HL-60 (cell line): ENCODE measurements at regions not wholly inside any gene's neighbourhood (a gene's known extent, or its start where the extent isn't known, plus 50 kb on each side); places are given as distances from the start of the nearest gene placed in this dataset.

Source experiments
- DNase-seq, 2 experiments: peaks; one replicate each; pipeline ENCODE4 v3.0.0-alpha.2; 2010 to 2020; ENCODE audit warnings: low read depth in 1 of 2, low spot score in 1 of 2
- H3K27ac ChIP-seq: fragments of 250-450 bp; sonication (Bioruptor Pico); replicated peaks from 2 replicates; pipeline ENCODE4 v1.5.1; 2020; ENCODE audit warnings: mild to moderate bottlenecking, moderate library complexity
- H3K27me3 ChIP-seq: fragments of 250-450 bp; sonication (Bioruptor Pico); 2 replicates; pipeline ENCODE4 v1.5.1; 2021; ENCODE audit warnings: mild to moderate bottlenecking, moderate library complexity; ENCODE audit not compliant: insufficient read depth, poor library complexity, severe bottlenecking
- H3K4me3 ChIP-seq: replicated peaks from 2 replicates; pipeline ENCODE4 v1.5.1; 2011; ENCODE audit warnings: mild to moderate bottlenecking, control low read depth, low read length; ENCODE audit not compliant: insufficient read depth
- CTCF ChIP-seq: IDR thresholded peaks from one replicate; pipeline ENCODE4 v1.5.1; 2011; ENCODE audit warnings: low read length, control low read depth, inconsistent platforms; ENCODE audit not compliant: insufficient read depth
- GABPA ChIP-seq: IDR thresholded peaks from 2 replicates; pipeline ENCODE4 v1.6.1; 2012; ENCODE audit warnings: low read depth
- POLR2AphosphoS5 ChIP-seq: IDR thresholded peaks from 2 replicates; pipeline ENCODE4 v1.6.1; 2012; ENCODE audit warnings: low read depth
- REST ChIP-seq: IDR thresholded peaks from 2 replicates; pipeline ENCODE4 v1.6.1; 2012; ENCODE audit warnings: low read depth; ENCODE audit not compliant: insufficient replicate concordance
- SPI1 ChIP-seq: IDR thresholded peaks from 2 replicates; pipeline ENCODE4 v1.6.1; 2012; ENCODE audit warnings: low read depth, mild to moderate bottlenecking, borderline replicate concordance

GRCh38 chr18:68072744-68073143 lies 556.2 kb upstream of the DSEL start:
- Histone ChIP-seq H3K27me3 (no peaks in the 10 kb centered on the region), H3K4me3 (no peak overlapping the region), H3K27ac (no peak overlapping the region)
- no peak for DNase-seq
- TF ChIP-seq POLR2AphosphoS5 (no peak), GABPA (no peak), CTCF (no peak), REST (no peak), SPI1 (no peak)

- DNase-seq, result no peak
- TF ChIP-seq SPI1, result no peak
- no peak for TF ChIP-seq REST
- TF ChIP-seq POLR2AphosphoS5, result no peak
- TF ChIP-seq CTCF, result no peak
- no peak for TF ChIP-seq GABPA
- Histone ChIP-seq H3K27me3 (no peaks in the 10 kb centered on the region), H3K4me3 (no peak overlapping the region), H3K27ac (no peak overlapping the region)
Measured at GRCh38 chr18:68060871-68061270, 544.4 kb upstream of the DSEL start.

DNA sequence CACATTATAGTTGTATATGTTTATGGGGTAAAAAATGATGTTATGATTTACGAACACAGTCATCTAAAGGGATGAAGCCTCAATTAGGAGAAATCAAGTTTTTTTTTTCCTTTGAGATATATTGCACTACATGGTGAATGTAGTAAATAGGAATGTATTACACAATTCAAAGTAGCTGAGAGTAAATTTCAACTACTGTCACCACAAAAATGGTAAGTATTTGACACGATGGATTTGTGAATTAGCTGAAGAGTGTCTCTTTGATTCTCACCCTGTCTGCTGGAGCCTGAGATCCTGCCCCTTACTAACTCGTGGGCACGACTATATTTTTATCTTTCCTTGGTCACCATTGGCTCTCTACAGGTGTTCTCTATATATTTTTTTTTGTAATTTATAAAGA lies 540.4 kb upstream of the DSEL start:
- TF ChIP-seq CTCF (no peak), REST (no peak), GABPA (no peak), POLR2AphosphoS5 (no peak), SPI1 (no peak)
- Histone ChIP-seq H3K27me3 (no peaks in the 10 kb centered on the region), H3K27ac (no peak overlapping the region), H3K4me3 (no peak overlapping the region)
- no peak for DNase-seq
